GM18517 (cell line): ENCODE measurements at regions not wholly inside any gene's neighbourhood (a gene's known extent, or its start where the extent isn't known, plus 50 kb on each side); places are given as distances from the start of the nearest gene placed in this dataset.

Experiments
- ATAC-seq: cut with Tn5 transposase; IDR thresholded peaks from one replicate; pipeline ENCODE4 v1.9.1; 2021; ENCODE audit warnings: mild to moderate bottlenecking, moderate library complexity; ENCODE audit not compliant: unreplicated experiment

DNA sequence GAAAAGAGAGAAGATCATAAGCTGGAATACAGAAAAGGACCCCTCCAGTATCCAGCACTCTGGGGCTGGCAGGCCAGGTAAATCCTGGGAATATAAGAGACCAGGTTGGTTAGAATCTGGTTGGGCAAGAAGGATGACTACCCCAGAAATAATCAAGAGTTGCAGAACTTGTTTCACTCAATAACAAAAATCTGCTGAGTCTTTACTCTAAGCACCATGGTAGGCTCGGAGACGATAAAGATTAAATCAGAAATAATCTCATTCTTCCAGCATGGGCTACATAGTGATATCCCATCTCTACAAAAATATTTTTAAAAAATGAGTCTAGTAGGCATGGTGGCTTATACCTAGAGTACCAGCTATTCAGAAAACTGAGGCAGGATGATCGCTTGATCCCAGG lies 138.0 kb upstream of the KCNJ16 start:
- no peak for ATAC-seq

DNA sequence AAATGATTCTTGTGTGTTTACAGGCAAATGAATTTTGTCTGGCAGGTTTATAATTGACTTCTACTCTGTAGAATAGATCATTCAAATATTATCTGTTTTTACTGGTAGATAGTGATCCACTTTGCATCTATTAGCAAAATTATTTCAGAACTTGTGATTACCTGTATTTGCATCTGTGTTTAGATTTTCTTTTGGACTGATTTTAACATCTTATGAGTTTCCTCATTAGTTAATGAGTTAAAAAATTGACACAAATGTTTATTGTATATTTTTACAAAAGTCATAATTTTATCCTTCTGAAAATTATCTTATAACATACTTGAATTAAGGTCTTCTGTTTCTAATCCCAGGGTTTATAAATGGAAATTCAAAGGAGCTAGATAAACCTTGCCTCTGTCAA lies 132.0 kb upstream of the KCNJ16 start:
- ATAC-seq = no peak

DNA sequence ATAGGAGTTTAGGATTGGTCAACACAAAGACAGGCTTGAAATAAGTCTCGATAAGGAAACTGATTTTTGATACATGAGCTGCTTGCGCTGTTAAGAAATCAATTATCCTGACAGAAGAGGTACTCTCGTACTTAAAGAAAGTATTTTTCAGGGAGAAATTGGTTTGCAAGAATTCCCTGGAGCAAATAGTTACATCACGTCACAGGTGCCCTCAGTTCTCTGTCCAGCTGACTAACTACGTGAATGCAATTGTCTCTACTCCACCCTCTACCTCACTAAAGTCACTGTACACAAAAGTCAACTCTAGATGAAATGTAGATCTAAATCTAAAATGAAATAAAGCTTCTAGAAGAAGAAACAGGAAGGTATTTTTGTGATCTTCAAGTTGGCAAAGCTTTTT lies 130.6 kb upstream of the KCNJ16 start:
- no peak for ATAC-seq

DNA sequence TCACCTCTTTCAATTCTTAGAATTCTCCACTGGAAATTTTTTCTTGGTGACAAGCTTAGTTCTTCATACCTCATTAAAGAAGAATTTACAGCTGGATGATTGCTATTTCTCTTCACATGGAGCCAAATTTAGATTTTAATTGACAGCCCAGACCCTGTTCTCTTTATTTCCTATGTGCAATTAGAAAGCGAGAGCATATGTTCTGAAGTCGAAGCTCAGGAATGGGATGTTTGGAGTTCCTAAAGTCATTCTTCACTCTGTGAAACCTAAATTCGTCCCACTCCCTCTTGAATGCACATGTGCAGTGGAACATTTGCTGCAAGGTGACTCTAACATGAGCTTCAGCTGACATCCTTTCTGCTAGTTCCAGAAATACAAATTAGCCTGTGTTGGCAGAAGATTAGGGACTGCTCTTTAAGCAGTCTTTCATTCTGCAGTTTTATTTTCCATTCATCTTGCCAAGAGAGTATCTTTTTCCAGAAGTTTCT lies 129.3 kb upstream of the KCNJ16 start:
- ATAC-seq = no peak

DNA sequence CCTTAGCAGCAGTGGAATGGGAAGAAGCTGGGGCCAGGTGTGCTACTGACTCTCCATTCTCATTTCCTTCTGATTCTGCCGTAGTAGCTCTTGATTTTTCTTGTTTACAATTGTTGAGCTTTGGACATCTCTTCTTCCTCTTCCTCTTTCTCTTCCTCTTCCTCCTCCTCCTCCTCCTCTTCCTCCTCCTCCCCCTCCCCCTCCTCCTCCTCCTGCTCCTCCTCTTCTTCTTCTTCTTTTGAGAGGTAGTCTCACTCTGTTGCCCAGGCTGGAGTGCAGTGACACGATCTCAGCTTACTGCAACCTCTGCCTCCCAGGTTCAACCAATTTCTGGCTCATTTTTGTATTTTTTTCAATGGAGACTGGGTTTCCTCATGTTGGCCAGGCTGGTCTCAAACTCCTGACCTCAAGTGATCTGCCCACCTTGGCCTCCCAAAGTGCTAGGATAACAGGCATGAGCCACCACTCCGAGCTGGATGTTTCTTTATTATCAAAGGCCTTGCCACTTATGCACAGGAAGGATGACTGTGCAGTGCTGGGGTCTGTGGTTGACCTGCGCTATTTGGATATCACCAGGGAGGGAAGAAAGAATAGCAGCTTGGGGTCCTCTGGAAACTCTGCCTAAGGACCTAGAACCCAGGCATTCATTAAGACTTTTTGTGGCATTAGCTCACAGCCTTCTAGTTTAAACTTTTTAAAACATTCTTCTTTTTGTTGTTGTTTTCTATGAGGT lies 127.8 kb upstream of the KCNJ16 start:
- no peak for ATAC-seq

DNA sequence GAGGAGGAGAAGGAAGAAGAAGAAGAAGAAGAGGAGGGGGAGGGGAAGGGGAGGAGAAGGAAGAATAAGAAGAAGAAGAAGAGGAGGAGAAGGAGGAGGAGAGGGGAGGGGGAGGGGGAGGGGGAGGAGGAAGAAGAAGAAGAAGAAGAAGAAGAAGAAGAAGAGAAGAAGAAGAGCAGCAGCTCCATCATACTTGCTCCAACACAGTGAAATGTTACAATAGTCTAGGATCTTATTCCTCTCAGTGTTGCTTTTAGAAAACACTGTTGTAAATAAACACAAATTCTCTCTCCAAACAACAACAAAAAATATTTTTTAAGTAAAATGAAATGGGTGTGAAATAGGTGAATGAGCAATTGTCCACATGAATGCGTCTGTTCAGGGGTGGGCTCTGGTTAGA lies 126.6 kb upstream of the KCNJ16 start:
- ATAC-seq = no peak

DNA sequence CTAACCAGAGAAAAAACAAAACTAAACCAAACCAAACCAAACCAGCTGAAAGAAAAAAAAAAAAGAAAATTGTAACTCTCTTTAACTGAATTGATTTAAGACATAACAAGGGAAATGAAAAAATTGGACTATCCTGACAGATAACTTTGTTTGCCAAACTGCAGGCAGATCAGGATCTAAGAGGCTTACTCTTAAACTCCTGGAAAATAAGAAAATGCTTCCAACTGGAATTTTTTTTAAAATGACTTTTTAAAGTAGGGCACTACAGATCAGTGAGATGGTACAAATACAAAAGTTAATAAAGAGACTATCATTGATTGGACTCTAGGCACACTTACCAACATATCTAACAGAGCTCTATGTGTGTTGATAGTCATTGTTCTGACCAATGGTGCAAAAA lies 125.5 kb upstream of the KCNJ16 start:
- ATAC-seq = no peak

DNA sequence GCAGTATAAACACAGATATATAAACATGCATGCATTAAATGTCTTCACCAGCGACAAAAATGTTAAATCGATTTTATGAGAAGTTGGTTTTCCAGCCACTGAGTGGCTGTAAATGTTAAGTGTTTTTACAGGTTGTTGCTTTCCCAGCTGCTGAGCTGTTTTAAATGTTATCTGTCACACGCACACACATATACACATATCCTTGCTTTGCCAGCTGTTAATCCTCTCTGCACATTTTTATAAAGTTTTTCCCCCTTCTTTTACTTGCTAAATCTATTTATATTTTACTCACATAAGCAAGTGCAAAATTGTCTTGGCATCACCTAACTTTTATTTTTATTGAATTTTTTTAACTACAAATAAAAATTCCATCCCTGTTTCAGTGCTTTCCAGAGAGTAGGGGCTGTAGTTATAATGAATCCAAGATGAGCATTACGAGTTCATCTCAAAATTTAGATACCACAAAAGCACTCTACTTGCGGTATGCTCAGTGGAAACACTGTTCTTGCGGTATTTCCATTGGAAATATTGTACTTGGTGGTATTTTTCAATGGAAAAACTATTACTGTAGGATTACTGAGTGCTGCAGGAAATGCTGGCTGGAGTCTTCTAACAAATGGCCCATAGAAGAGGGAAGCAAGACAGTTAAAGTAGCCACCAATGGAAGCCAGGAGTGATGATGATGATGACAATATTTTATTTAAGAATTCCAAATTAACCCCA lies 124.9 kb upstream of the KCNJ16 start:
- no peak for ATAC-seq

DNA sequence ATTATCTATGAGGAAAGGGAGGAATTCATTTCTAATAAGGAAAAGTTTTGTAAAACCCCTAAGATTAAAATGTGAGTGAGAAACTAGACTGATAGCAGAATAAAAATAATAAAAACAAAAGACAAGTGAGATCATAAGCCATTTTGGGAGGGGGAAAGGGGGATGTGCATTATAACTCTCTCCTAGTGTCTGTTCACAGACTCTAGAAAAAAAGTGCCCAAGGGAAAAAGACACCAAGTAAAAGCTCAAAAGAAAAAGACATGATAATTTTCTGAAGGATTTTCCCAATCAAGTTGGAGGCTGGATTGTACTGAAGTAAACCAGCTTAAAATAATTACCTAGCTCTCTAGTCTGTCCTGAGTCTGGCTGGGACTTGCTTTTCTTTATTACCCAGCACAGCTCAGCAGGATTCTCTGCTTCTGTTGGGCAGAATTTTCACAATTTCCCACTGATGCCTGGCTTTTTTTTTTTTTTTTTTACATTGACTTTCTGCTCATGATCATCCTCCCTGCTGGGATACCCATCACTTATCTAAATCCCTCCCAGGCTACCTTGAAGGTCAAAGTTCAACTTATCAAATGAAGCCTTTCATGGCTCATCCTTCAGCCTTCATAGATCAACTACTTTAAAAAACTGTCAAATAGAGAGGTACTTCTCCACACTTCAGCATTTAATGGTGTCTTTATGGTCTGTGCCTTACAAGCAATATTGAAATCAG lies 124.2 kb upstream of the KCNJ16 start:
- ATAC-seq = no peak

DNA sequence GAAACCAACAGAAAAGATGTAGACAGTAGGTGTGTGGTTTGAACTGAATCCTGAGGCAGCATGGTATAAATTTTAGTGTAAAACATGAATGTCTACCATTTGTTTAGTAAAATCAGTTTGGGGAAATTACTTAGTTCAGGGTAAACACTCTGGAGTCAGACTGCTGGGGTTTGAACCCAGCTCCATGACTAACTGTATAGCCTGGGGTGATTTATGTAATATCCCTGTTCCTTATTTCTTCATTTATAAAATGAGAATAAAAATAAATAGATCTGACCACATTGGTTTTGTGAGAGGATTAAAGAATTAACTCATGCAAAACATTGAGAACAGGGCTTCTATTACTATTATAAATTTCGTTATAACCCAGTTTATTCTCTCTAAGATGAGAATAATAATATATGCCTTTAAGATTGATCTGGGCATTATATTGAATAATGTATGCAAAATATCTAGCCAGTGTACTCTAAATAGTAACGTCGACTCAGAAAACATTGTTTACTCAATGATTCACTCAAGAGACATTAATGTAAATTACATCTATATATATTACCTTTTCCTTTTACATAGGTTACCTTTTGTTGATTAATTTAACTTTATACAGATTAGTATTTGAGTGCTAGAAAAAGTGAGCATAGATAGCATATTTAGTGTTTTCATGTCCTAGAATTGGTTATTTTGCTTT lies 120.6 kb upstream of the KCNJ16 start:
- no peak for ATAC-seq

DNA sequence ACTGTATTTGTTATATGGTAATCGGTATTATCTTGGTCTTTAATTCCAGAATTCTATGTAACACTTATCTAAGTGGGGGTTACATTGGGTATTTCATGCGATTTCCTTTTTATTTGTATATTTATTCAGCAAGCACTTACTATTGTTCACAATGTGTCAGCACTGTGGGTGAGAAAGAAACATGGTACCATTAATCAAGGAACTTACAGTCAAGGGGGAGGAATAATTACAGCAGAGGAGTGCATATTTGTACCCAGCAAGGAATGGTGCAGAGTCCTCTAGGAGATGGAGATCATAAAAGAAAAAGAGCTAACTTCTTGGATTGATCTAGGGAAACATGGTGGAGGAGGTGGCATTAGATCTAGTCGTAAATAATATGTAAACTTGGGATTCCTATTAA lies 117.0 kb upstream of the KCNJ16 start:
- no peak for ATAC-seq

DNA sequence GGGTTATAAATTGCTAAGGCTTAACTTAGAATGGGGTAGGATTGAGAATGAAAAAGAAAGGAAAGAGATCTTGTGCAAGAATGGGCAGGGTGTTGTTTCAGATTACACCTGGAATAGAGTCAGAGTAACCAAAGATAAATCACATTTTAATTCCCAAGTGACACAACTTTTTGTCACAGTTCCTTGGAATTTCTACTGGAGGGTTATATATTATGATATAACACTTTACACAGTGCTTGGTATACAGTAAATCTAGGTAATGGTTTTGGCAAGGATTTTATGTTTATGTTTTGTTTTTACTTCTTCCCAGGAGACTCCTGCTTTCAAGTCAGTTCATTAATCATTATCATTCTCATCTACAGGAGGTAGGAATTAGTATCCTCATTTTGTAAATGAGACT lies 115.7 kb upstream of the KCNJ16 start:
- no peak for ATAC-seq

DNA sequence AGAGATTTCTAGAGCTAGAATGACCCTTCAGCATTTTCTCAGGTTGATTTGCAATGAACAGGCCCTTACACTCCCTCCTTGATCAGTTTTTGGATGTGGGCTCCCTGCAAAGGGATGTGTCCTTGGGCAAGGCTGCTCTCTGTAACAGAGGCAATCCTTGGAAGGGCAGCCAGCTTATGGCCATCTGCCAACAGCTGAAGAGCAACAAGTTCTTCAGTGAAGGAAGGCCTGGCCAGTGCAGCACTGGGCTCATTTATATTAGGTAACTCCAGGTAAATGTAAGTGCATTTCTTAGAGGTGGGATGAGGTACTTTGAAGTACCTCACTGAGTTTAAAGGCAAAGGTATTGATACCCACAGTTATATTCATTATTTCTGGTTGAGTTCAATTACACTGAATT lies 114.3 kb upstream of the KCNJ16 start:
- ATAC-seq = no peak

DNA sequence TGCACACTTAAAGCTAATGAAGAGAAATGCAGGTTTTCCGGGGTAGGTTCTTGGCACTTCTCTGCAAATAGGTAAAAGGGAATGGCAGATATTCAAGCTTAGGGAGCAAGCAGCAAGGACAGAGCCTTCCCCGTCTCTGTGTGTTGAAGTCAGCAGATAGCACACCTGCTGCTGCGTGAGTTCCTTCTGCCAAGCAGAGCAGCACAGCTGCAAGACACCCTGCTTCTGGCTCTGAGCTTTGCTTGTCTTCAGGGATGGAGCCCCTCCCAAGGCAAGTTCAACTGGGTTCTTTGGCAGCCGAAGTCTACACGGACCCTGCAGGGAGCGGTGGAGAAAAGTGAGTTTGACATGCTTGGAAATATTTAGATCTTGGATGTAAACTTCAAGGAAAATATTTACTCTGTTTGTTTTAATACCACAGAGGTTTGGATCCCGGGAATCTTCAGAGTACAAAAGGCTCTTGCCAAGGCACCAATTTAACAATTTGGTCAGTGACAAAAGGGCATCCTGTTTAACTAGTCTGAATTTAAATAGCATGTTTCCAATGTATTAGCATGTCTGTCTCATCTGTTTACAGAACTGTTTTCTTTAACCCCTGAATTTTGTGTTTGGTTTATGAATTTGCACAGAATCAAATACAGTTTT lies 113.4 kb upstream of the KCNJ16 start:
- no peak for ATAC-seq

DNA sequence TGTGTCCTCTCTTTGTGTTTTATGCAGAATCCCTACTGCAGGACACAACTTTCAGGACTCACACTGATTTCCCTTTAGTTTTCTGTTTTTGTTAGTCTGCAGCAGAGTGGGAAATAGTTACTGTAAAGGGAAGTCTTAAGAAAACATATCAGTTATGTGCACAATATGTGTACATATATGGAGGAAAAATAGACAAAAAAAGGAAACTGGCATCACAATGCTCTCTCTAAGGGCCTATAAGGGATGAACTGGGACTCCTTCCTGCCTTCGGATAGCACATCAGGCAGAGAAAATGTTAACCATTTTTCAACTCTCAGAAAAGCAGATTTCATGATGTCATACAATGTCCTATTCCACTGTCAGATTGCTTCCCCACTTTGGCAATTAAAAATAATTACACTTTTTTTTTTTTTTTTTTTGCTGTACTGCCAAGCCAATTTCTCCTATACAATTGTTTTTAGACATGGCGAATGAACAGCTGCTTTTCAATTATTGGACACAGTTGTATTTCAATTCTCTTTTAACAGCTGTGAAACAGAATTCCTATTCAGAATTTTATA lies 112.5 kb upstream of the KCNJ16 start:
- no peak for ATAC-seq

DNA sequence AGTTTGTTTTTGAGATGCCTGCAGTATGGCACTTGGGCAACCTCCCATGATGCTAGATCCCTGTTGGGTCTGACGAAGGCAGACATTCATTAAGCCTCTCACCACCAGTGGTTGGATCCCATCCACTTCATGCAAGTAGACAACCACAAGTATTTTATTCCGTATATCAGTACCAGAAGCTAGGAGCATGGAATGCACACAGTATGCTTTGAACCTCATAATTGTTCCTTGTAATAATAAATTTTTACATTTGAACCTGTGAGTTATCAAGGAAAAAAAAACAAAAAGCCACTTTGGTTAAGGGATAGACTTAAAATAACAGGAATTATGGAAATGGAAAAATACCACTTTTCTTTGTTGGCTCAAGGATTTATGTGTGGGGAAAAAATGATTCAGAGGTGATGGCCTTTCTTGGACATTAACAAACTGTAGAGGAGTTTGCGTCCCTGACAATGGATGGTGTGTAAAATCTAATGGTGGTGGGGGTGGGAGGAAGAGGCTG lies 107.1 kb upstream of the KCNJ16 start:
- ATAC-seq = no peak

DNA sequence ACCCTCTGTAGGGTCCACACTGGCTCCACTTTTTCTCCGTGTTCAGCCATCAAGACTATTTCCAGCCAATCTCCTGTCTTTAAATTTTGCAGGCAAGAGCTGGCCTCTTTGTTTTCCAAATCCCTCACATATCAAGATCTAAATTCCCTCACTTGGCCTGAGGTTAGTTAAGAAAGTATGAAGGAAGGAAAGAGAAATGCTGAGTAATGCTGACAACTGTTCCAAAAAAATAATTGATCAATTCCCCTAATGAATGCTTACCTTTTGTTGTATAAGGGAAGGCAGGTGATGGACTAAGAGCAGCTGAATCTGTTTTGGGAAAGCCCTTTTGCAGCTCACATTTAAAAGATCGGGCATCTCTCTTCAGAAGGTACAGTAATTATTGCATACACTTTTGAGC lies 105.1 kb upstream of the KCNJ16 start:
- no peak for ATAC-seq

DNA sequence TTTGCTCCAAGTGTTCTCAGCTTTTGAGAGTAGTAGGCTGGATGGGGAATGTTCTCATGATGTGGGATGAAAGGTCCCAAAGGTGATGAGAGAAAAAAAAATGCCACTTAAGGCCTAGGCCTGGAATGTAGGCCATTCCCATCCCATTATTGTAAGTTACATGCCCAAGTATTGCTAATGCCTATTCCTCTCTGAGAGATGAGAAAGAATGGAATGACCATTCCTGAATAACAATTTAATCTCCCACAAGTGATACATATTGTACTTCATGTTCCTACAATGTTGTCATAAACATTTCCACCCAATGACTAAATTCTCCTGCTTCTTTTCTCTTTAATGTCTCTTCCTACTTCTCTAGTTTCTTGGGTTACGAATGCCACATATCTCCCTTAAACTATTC lies 102.8 kb upstream of the KCNJ16 start:
- no peak for ATAC-seq

DNA sequence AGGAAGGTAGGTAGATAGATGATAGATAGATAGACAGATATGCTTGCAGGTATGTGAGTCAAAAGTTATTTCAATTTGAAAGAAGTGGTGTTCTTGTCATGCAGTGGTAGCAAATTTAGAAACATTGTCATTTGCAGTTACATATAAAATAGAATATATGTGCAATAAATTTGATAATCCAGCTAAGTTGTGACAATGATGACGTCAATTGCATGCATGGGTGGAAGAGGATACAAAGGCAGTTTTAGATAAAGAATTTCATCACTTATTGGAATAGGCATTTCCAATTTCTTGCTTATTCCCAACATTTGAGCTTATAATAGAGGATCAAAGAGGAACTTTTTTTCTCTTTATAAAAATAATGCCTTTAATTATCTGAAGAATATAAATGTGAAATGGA lies 99.2 kb upstream of the KCNJ16 start:
- ATAC-seq = no peak

DNA sequence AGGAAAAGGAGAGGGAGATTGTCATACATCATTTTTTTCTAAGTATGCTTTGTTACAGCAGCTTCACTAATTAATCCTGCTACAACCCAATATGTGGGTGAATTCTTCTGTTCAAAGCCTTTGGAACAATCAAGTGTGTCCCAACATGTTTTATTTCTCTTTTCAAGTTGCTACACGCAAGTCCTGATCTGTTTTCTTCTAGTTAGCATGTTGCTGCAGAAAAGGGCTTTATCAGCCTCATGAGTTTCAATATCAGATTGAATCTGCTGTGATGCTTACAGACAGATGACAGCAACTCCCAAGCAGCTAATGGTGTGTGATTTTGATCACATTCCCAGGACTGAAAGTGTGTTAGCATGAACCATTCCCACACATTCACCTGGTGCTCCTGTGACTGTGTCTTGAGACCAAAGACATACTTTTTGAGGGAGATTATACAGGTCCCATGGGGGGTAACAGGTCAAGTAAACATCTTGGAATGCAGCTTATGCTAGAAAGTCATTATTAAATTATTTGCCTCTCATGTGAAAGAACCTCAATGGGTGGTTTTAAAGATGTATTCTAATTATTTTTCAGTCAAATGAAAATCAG lies 96.9 kb upstream of the KCNJ16 start:
- no peak for ATAC-seq
